C1 segment of cervical spinal cord (tissue), 14 donors: ENCODE measurements at regions not wholly inside any gene's neighbourhood (a gene's known extent, or its start where the extent isn't known, plus 50 kb on each side); places are given as distances from the start of the nearest gene placed in this dataset.
A peak's percentile ranks its signal among the peaks of the same experiment; 100 is the strongest.
"Not testable (repeated sequence)": the region's sequence is repeated elsewhere in the genome, so short reads cannot be mapped to it uniquely, and the experiment has no call there.

Experiments used
- DNase-seq, 14 donors: peaks; one replicate each; lab custom pipeline; 2025; lab: John Stamatoyannopoulos, UW

- no peak for DNase-seq
Observed at GRCh38 chr5:96528826-96529474, 95.9 kb upstream of the PCSK1 start.

GRCh38 chr5:96529559-96529958, 96.5 kb upstream of the PCSK1 start:
- DNase-seq, result no peak

- no peak for DNase-seq
Observed at GRCh38 chr5:96530901-96531300, 97.9 kb upstream of the PCSK1 start.

- no peak for DNase-seq
Observed at GRCh38 chr5:96533371-96533770, 100.3 kb upstream of the PCSK1 start.

- no peak for DNase-seq
Observed at GRCh38 chr5:96537386-96537785, 104.3 kb upstream of the PCSK1 start.

- DNase-seq, result no peak
Observed at GRCh38 chr5:96538808-96539250, 105.8 kb upstream of the PCSK1 start.

- no peak for DNase-seq
Observed at GRCh38 chr5:96546120-96546519, 113.1 kb upstream of the PCSK1 start.

- no peak for DNase-seq
Observed at GRCh38 chr5:96547486-96547885, 114.4 kb upstream of the PCSK1 start.

GRCh38 chr5:96548905-96549304, 113.3 kb upstream of the CAST start:
- no peak for DNase-seq

GRCh38 chr5:96560857-96561256, 101.3 kb upstream of the CAST start:
- DNase-seq, result not testable (repeated sequence)

- no peak for DNase-seq
Observed at GRCh38 chr5:96562614-96563013, 99.6 kb upstream of the CAST start.

- DNase-seq, result no peak
Observed at GRCh38 chr5:96563816-96564215, 98.4 kb upstream of the CAST start.

- peak in 1 of 14 donors; percentile 65 for DNase-seq
Observed at GRCh38 chr5:96565582-96566265, 96.5 kb upstream of the CAST start.

- DNase-seq, result no peak
Observed at GRCh38 chr5:96566833-96567587, 95.2 kb upstream of the CAST start.

- no peak for DNase-seq
Observed at GRCh38 chr5:96569332-96569731, 92.8 kb upstream of the CAST start.

- no peak for DNase-seq
Observed at GRCh38 chr5:96569770-96570169, 92.4 kb upstream of the CAST start.

GRCh38 chr5:96572864-96573512, 89.2 kb upstream of the CAST start:
- DNase-seq, result no peak

GRCh38 chr5:96573513-96573894, 88.7 kb upstream of the CAST start:
- no peak for DNase-seq

- DNase-seq, result no peak
Observed at GRCh38 chr5:96576876-96577275, 85.3 kb upstream of the CAST start.

- no peak for DNase-seq
Observed at GRCh38 chr5:96577909-96578308, 84.3 kb upstream of the CAST start.

GRCh38 chr5:96579711-96580110, 82.5 kb upstream of the CAST start:
- DNase-seq, result no peak

- no peak for DNase-seq
Observed at GRCh38 chr5:96582343-96582742, 79.8 kb upstream of the CAST start.
